ENCODE measurements at regions not wholly inside any gene's neighbourhood (a gene's known extent, or its start where the extent isn't known, plus 50 kb on each side); places are given as distances from the start of the nearest gene placed in this dataset.

- Histone ChIP-seq H3K9me3 (ENCODE audit: insufficient read depth, low read depth, low read length) (no peaks in the 10 kb centered on the region), H2BK12ac (ENCODE audit: low read length) (no peak overlapping the region), H3K79me2 (ENCODE audit: control insufficient read depth, insufficient read depth, low read length, poor library complexity) (no peaks in the 10 kb centered on the region), H3K4me2 (ENCODE audit: low read length) (no peak overlapping the region), H3K9ac (ENCODE audit: low read length) (no peak overlapping the region), H3K23ac (ENCODE audit: low read length) (no peak overlapping the region), H3K4me3 (ENCODE audit: low read depth, low read length) (no peak overlapping the region), H2AFZ (ENCODE audit: insufficient read depth, low read length, poor library complexity) (no peak overlapping the region), H2BK5ac (ENCODE audit: low read depth, low read length, poor library complexity) (no peak overlapping the region), H2AK5ac (ENCODE audit: low read length) (no peak overlapping the region), H3K79me1 (ENCODE audit: low read length) (no peaks in the 10 kb centered on the region), H3K18ac (ENCODE audit: low read length) (no peak overlapping the region), H3K27me3 (ENCODE audit: insufficient read depth, low read length) (no peaks in the 10 kb centered on the region), H3K4me1 (ENCODE audit: control insufficient read depth in 1 of 2, insufficient read depth in 2 of 2, low read length in 2 of 2) (no peaks in the 10 kb centered on the region), H3K4ac (ENCODE audit: low read depth, low read length) (no peak overlapping the region), H4K91ac (ENCODE audit: low read depth, low read length) (no peak overlapping the region), H4K8ac (ENCODE audit: low read depth, low read length) (no peak overlapping the region), H3K36me3 (ENCODE audit: control insufficient read depth in 1 of 2, insufficient read depth in 2 of 2, low read length in 2 of 2) (no peaks in the 10 kb centered on the region), H4K12ac (ENCODE audit: low read depth, low read length) (no peak overlapping the region), H3K14ac (ENCODE audit: low read length) (no peak overlapping the region), H2BK120ac (ENCODE audit: insufficient read depth, low read length, poor library complexity) (no peak overlapping the region), H3K27ac (ENCODE audit: low read depth, low read length) (no peak overlapping the region)
- DNase-seq: no peak
- WGBS (ENCODE audit: extremely low coverage, insufficient coverage, insufficient read length): no CpG with 5 or more reads among the region's 3 CpGs
Observed at GRCh38 chr9:28970241-28970654, 1397.0 kb upstream of the C9orf72 start.

- H3K36me3 ChIP-seq (ENCODE audit: control insufficient read depth in 1 of 2, insufficient read depth in 2 of 2, low read length in 2 of 2): no peaks in the 10 kb centered on the region
Observed at GRCh38 chr9:28971881-28972280, 1398.6 kb upstream of the C9orf72 start.

GRCh38 chr9:28976250-28976649 lies 1403.0 kb upstream of the C9orf72 start:
- Histone ChIP-seq H2AK5ac (ENCODE audit: low read length) (no peak overlapping the region), H4K12ac (ENCODE audit: low read depth, low read length) (no peak overlapping the region), H4K8ac (ENCODE audit: low read depth, low read length) (no peak overlapping the region), H3K23ac (ENCODE audit: low read length) (no peak overlapping the region), H3K9me3 (ENCODE audit: insufficient read depth, low read depth, low read length) (no peaks in the 10 kb centered on the region), H3K18ac (ENCODE audit: low read length) (no peak overlapping the region), H3K14ac (ENCODE audit: low read length) (no peak overlapping the region), H3K9ac (ENCODE audit: low read length) (no peak overlapping the region), H2AFZ (ENCODE audit: insufficient read depth, low read length, poor library complexity) (no peak overlapping the region), H2BK12ac (ENCODE audit: low read length) (no peak overlapping the region), H3K4me2 (ENCODE audit: low read length) (no peak overlapping the region), H3K4me1 (ENCODE audit: control insufficient read depth in 1 of 2, insufficient read depth in 2 of 2, low read length in 2 of 2) (no peaks in the 10 kb centered on the region), H2BK5ac (ENCODE audit: low read depth, low read length, poor library complexity) (no peak overlapping the region), H3K4me3 (ENCODE audit: low read depth, low read length) (no peak overlapping the region), H3K27ac (ENCODE audit: low read depth, low read length) (no peak overlapping the region), H3K36me3 (ENCODE audit: control insufficient read depth in 1 of 2, insufficient read depth in 2 of 2, low read length in 2 of 2) (no peaks in the 10 kb centered on the region), H3K27me3 (ENCODE audit: insufficient read depth, low read length) (no peaks in the 10 kb centered on the region), H3K79me1 (ENCODE audit: low read length) (no peaks in the 10 kb centered on the region), H3K4ac (ENCODE audit: low read depth, low read length) (no peak overlapping the region), H2BK120ac (ENCODE audit: insufficient read depth, low read length, poor library complexity) (no peak overlapping the region), H3K79me2 (ENCODE audit: control insufficient read depth, insufficient read depth, low read length, poor library complexity) (no peaks in the 10 kb centered on the region), H4K91ac (ENCODE audit: low read depth, low read length) (no peak overlapping the region)
- no peak for DNase-seq

More at GRCh38 chr9:28971881-28972280, 1398.6 kb upstream of the C9orf72 start:
- DNase-seq: no peak
- no peak overlapping the region for H3K4me2 ChIP-seq (ENCODE audit: low read length)
- H3K9ac ChIP-seq (ENCODE audit: low read length): no peak overlapping the region
- H2BK120ac ChIP-seq (ENCODE audit: insufficient read depth, low read length, poor library complexity): no peak overlapping the region
- no peak overlapping the region for H3K4ac ChIP-seq (ENCODE audit: low read depth, low read length)
- WGBS (ENCODE audit: extremely low coverage, insufficient coverage, insufficient read length): no CpG with 5 or more reads among the region's 2 CpGs
- no peak overlapping the region for H4K12ac ChIP-seq (ENCODE audit: low read depth, low read length)
- H3K27me3 ChIP-seq (ENCODE audit: insufficient read depth, low read length): no peaks in the 10 kb centered on the region
- no peak overlapping the region for H2BK5ac ChIP-seq (ENCODE audit: low read depth, low read length, poor library complexity)
- H3K79me2 ChIP-seq (ENCODE audit: control insufficient read depth, insufficient read depth, low read length, poor library complexity): no peaks in the 10 kb centered on the region
- no peaks in the 10 kb centered on the region for H3K79me1 ChIP-seq (ENCODE audit: low read length)
- no peak overlapping the region for H3K14ac ChIP-seq (ENCODE audit: low read length)
- no peak overlapping the region for H3K4me3 ChIP-seq (ENCODE audit: low read depth, low read length)
- H2AK5ac ChIP-seq (ENCODE audit: low read length): no peak overlapping the region
- H3K4me1 ChIP-seq (ENCODE audit: control insufficient read depth in 1 of 2, insufficient read depth in 2 of 2, low read length in 2 of 2): no peaks in the 10 kb centered on the region
- H4K91ac ChIP-seq (ENCODE audit: low read depth, low read length): no peak overlapping the region
- H3K9me3 ChIP-seq (ENCODE audit: insufficient read depth, low read depth, low read length): no peaks in the 10 kb centered on the region
- H3K18ac ChIP-seq (ENCODE audit: low read length): no peak overlapping the region
- H4K8ac ChIP-seq (ENCODE audit: low read depth, low read length): no peak overlapping the region
- no peak overlapping the region for H2AFZ ChIP-seq (ENCODE audit: insufficient read depth, low read length, poor library complexity)
- no peak overlapping the region for H3K27ac ChIP-seq (ENCODE audit: low read depth, low read length)
- H3K23ac ChIP-seq (ENCODE audit: low read length): no peak overlapping the region
- H2BK12ac ChIP-seq (ENCODE audit: low read length): no peak overlapping the region

GRCh38 chr9:28976684-28977083 lies 1403.4 kb upstream of the C9orf72 start:
- no peak overlapping the region for H2BK120ac ChIP-seq (ENCODE audit: insufficient read depth, low read length, poor library complexity)
- no peak overlapping the region for H3K23ac ChIP-seq (ENCODE audit: low read length)
- no peak overlapping the region for H4K8ac ChIP-seq (ENCODE audit: low read depth, low read length)
- H3K9me3 ChIP-seq (ENCODE audit: insufficient read depth, low read depth, low read length): no peaks in the 10 kb centered on the region
- H3K18ac ChIP-seq (ENCODE audit: low read length): no peak overlapping the region
- no peak overlapping the region for H3K9ac ChIP-seq (ENCODE audit: low read length)
- no peaks in the 10 kb centered on the region for H3K36me3 ChIP-seq (ENCODE audit: control insufficient read depth in 1 of 2, insufficient read depth in 2 of 2, low read length in 2 of 2)
- no peak overlapping the region for H3K4ac ChIP-seq (ENCODE audit: low read depth, low read length)
- no peak overlapping the region for H4K91ac ChIP-seq (ENCODE audit: low read depth, low read length)
- H3K27me3 ChIP-seq (ENCODE audit: insufficient read depth, low read length): no peaks in the 10 kb centered on the region
- no peak overlapping the region for H3K14ac ChIP-seq (ENCODE audit: low read length)
- no peak overlapping the region for H2AFZ ChIP-seq (ENCODE audit: insufficient read depth, low read length, poor library complexity)
- no peak for DNase-seq
- no peak overlapping the region for H2AK5ac ChIP-seq (ENCODE audit: low read length)
- H3K4me3 ChIP-seq (ENCODE audit: low read depth, low read length): no peak overlapping the region
- no peak overlapping the region for H2BK12ac ChIP-seq (ENCODE audit: low read length)
- H3K27ac ChIP-seq (ENCODE audit: low read depth, low read length): no peak overlapping the region
- no peaks in the 10 kb centered on the region for H3K79me1 ChIP-seq (ENCODE audit: low read length)
- no peak overlapping the region for H3K4me2 ChIP-seq (ENCODE audit: low read length)
- WGBS (ENCODE audit: extremely low coverage, insufficient coverage, insufficient read length): no CpG with 5 or more reads among the region's 1 CpG
- no peaks in the 10 kb centered on the region for H3K79me2 ChIP-seq (ENCODE audit: control insufficient read depth, insufficient read depth, low read length, poor library complexity)
- no peaks in the 10 kb centered on the region for H3K4me1 ChIP-seq (ENCODE audit: control insufficient read depth in 1 of 2, insufficient read depth in 2 of 2, low read length in 2 of 2)
- no peak overlapping the region for H4K12ac ChIP-seq (ENCODE audit: low read depth, low read length)
- H2BK5ac ChIP-seq (ENCODE audit: low read depth, low read length, poor library complexity): no peak overlapping the region
